Tibial nerve (tissue), 4 donors: ENCODE measurements at regions not wholly inside any gene's neighbourhood (a gene's known extent, or its start where the extent isn't known, plus 50 kb on each side); places are given as distances from the start of the nearest gene placed in this dataset.
"Not testable (repeated sequence)": the region's sequence is repeated elsewhere in the genome, so short reads cannot be mapped to it uniquely, and the experiment has no call there.

ENCODE experiments used
- EP300 ChIP-seq, 2 donors: sonication (generic); formaldehyde crosslinking; IDR thresholded peaks; one replicate each; pipeline ENCODE4 v1.6.1; 2017; ENCODE audit warnings: antibody characterized with exemption in 2 of 2, mild to moderate bottlenecking in 1 of 2
- POLR2A ChIP-seq, 2 donors: fragments of 450-650 bp; IDR thresholded peaks; one replicate each; pipeline ENCODE4 v1.6.1; 2017; ENCODE audit warnings: antibody characterized with exemption in 2 of 2, mild to moderate bottlenecking in 2 of 2, moderate library complexity in 2 of 2
- TF ChIP-seq, protein P1 (sequence below), 5 experiments: fragments of 200-600 bp in 3 of 5; fragments of 450-650 bp in 2 of 5; sonication (generic) in 3 of 5; IDR thresholded peaks; one replicate each; pipeline ENCODE4 v1.5.1; 2016 to 2019; ENCODE audit warnings: antibody characterized with exemption in 5 of 5, mild to moderate bottlenecking in 3 of 5, moderate library complexity in 2 of 5

DNA sequence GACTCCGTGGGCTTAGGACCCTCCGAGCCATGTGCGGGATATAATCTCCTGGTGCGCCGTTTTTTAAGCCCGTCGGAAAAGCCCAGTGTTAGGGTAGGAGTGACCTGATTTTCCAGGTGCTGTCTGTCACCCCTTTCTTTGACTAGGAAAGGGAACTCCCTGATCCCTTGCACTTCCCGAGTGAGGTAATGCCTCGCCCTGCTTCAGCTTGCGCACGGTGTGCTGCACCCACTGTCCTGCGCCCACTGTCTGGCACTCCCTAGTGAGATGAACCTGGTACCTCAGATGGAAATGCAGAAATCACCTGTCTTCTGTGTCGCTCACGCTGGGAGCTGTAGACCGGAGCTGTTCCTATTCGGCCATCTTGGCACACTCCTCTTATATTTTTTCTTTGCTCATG is 95.1 kb upstream of the FRMD4B start:
- TF ChIP-seq, protein P1, sequence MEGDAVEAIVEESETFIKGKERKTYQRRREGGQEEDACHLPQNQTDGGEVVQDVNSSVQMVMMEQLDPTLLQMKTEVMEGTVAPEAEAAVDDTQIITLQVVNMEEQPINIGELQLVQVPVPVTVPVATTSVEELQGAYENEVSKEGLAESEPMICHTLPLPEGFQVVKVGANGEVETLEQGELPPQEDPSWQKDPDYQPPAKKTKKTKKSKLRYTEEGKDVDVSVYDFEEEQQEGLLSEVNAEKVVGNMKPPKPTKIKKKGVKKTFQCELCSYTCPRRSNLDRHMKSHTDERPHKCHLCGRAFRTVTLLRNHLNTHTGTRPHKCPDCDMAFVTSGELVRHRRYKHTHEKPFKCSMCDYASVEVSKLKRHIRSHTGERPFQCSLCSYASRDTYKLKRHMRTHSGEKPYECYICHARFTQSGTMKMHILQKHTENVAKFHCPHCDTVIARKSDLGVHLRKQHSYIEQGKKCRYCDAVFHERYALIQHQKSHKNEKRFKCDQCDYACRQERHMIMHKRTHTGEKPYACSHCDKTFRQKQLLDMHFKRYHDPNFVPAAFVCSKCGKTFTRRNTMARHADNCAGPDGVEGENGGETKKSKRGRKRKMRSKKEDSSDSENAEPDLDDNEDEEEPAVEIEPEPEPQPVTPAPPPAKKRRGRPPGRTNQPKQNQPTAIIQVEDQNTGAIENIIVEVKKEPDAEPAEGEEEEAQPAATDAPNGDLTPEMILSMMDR (IDR thresholded peaks at IDR 0.05), result not testable (repeated sequence)
- not testable (repeated sequence) for TF ChIP-seq POLR2A, EP300 (IDR thresholded peaks at IDR 0.05)
